ENCODE measurements at regions not wholly inside any gene's neighbourhood (a gene's known extent, or its start where the extent isn't known, plus 50 kb on each side); places are given as distances from the start of the nearest gene placed in this dataset.

DNA sequence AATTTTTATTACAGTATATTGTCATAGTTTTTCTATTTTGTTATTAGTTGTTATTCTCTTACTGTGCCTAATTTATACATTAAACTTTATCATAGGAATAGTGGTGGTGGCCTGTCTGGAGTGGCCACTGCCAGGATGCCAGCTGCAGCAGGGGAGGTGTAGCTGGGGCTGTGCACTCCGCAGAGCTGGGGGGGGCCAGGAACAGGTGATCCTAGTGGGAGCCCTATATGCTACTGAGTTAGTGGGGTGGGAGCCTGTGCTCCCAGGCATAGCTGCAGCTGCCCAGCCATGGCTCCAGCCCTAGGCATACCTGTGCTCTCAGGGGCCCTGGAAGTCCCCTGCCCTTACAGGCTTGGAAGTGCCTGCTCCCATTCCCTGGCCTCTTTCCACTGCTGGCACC is 638.1 kb upstream of the KCNMB2 start:
- no peak overlapping the region for H3K4me3 ChIP-seq
- TF ChIP-seq, protein P1, sequence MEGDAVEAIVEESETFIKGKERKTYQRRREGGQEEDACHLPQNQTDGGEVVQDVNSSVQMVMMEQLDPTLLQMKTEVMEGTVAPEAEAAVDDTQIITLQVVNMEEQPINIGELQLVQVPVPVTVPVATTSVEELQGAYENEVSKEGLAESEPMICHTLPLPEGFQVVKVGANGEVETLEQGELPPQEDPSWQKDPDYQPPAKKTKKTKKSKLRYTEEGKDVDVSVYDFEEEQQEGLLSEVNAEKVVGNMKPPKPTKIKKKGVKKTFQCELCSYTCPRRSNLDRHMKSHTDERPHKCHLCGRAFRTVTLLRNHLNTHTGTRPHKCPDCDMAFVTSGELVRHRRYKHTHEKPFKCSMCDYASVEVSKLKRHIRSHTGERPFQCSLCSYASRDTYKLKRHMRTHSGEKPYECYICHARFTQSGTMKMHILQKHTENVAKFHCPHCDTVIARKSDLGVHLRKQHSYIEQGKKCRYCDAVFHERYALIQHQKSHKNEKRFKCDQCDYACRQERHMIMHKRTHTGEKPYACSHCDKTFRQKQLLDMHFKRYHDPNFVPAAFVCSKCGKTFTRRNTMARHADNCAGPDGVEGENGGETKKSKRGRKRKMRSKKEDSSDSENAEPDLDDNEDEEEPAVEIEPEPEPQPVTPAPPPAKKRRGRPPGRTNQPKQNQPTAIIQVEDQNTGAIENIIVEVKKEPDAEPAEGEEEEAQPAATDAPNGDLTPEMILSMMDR (IDR thresholded peaks at IDR 0.05; ENCODE audit: low read depth, low read length) = no peak
- no peaks in the 10 kb centered on the region for H3K27me3 ChIP-seq
- no peaks in the 10 kb centered on the region for H3K36me3 ChIP-seq
- no peak for DNase-seq (ENCODE audit: low read depth in 1 of 2, low spot score in 1 of 2)
- H3K4me1 ChIP-seq (ENCODE audit: low read depth) = no peaks in the 10 kb centered on the region
- no peaks in the 10 kb centered on the region for H3K9me3 ChIP-seq (ENCODE audit: low read depth)
- no peak overlapping the region for H3K27ac ChIP-seq

DNA sequence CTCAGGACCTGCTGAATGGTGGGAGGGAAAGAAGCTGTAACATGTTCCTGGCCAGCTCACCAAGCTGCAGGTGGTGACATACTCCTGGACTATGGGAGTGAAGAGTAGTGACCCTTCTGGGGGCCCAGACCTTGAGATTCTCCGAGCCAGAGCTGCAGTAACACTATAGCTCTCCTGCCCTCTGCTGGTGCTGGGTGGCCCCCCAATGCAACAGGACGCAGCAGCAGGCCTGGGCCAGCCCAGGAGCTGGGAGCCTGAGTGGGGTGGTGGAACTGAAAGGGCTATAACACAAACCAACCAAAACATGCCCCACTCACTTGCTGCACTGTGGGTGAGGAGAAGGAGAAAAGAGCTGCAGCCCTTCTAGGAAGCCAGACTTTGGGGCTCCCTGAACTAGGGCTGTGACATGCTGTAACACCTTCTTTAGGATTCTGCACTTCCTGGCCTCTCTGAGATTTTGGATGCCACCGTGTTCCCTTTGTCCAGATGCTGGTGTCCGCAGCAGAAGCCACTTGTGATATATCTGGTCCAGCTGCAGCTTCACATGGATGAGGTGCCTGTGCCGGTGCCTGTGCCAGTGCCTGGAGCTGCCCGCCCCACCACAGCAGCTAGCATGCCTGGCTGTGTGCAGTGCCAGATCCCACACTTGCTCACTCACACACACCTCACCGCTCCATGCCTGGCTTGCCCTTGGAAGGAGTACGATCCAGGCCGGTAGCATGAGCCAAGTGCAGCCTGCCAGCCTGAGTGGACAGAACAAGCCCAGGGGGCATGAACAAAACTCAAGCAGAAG is 636.8 kb upstream of the KCNMB2 start:
- H3K27ac ChIP-seq = no peak overlapping the region
- no peaks in the 10 kb centered on the region for H3K4me1 ChIP-seq (ENCODE audit: low read depth)
- no peaks in the 10 kb centered on the region for H3K9me3 ChIP-seq (ENCODE audit: low read depth)
- H3K36me3 ChIP-seq = no peaks in the 10 kb centered on the region
- DNase-seq (ENCODE audit: low read depth in 1 of 2, low spot score in 1 of 2) = no peak
- TF ChIP-seq, protein P1 (IDR thresholded peaks at IDR 0.05; ENCODE audit: low read depth, low read length) = no peak
- no peak overlapping the region for H3K4me3 ChIP-seq
- no peaks in the 10 kb centered on the region for H3K27me3 ChIP-seq

DNA sequence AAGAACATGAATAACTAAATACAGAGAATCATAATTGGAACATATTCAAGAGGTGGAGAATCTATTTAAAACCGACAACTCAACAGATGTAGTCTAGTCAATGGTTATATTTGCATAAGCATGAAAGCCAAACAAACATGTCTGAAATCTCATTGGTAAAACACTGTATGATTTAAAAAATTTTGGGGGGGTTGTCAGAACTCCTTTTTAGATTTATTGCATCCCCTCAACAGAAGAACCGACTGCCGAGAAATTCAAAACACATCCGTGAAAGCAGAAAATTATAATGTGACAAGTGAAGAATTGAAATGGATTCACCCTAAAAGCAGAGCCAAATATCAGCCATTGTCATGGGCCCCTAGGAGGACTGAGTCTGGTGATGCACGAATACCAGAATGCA is 633.4 kb upstream of the KCNMB2 start:
- H3K4me3 ChIP-seq = no peak overlapping the region
- H3K9me3 ChIP-seq (ENCODE audit: low read depth) = no peaks in the 10 kb centered on the region
- DNase-seq (ENCODE audit: low read depth in 1 of 2, low spot score in 1 of 2) = no peak
- TF ChIP-seq, protein P1 (IDR thresholded peaks at IDR 0.05; ENCODE audit: low read depth, low read length) = no peak
- no peak overlapping the region for H3K27ac ChIP-seq
- no peaks in the 10 kb centered on the region for H3K27me3 ChIP-seq
- H3K4me1 ChIP-seq (ENCODE audit: low read depth) = no peaks in the 10 kb centered on the region
- H3K36me3 ChIP-seq = no peaks in the 10 kb centered on the region

DNA sequence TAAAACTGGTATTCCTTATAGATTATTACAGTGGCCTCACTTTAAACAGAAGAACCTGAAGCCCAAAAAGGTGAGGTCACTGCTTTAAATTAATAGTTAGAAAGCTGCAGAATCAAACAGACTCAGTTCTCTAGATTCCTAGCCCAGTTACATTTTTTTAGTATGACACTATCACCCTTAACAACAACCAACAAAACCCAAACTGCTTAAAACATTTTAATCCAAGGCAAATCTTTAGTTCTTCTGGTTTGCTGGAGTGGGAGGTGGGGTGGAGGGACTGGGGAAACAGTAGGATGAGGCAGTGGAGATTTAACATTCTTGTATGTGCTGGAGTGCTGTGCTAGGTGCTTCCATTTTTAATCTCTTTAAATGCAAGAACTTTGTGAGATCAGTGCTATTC is 631.6 kb upstream of the KCNMB2 start:
- no peak overlapping the region for H3K27ac ChIP-seq
- TF ChIP-seq, protein P1 (IDR thresholded peaks at IDR 0.05; ENCODE audit: low read depth, low read length) = no peak
- peak in 1 of 2 donors; percentile 49 for DNase-seq (ENCODE audit: low read depth in 1 of 2, low spot score in 1 of 2)

DNA sequence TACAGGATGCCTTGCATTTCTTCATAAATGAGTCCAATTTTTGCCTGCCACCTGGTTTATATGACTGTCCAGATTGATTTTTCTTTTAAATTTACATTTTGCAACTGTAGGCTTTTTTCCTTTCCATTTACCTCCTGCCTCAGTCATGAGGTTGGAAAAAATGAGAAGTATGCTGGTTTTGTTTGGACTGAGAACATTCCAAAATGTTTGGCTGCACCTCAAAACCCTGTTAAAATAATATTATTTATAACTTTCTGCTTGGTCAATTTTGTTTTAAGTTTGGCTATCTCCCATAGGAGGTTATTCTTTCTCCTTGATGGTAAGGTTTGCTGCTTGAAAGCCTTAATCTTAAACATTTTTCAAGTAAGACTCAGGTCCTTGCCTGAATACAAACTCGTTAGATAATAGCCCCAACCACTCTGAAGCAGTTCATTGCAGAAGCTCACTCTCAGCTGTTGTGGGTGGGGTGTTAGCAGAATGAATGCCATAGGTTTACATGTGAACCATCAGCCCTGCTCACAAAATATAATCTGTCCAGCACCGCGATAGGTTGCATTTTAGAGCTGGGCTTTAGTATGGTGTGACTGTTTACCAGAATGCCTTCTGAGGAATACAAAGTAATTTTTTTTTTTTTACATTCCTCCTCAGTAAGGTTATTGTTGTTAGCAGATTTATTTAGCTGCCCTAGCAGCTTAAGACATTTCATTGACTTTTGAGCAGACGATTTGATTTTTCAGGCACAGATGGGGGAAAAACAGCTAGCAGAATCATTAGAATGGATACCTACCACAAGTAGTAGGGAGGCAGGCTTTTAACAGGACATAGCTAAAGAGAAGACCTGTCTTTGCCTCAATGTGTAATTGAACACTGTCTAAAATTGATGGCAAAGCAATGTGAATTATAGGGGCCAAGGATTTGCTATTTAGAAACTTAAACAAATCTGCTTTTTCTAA is 630.8 kb upstream of the KCNMB2 start:
- Histone ChIP-seq H3K4me1 (ENCODE audit: low read depth) (no peaks in the 10 kb centered on the region), H3K9me3 (ENCODE audit: low read depth) (no peaks in the 10 kb centered on the region), H3K36me3 (no peaks in the 10 kb centered on the region), H3K27me3 (no peaks in the 10 kb centered on the region), H3K4me3 (no peak overlapping the region), H3K27ac (no peak overlapping the region)
- TF ChIP-seq, protein P1 (IDR thresholded peaks at IDR 0.05; ENCODE audit: low read depth, low read length) = no peak
- peak in 1 of 2 donors; percentile 93 for DNase-seq (ENCODE audit: low read depth in 1 of 2, low spot score in 1 of 2)

More for the DNA sequence above, 631.6 kb upstream of the KCNMB2 start:
- H3K4me1 ChIP-seq (ENCODE audit: low read depth) = no peaks in the 10 kb centered on the region
- no peaks in the 10 kb centered on the region for H3K36me3 ChIP-seq
- H3K9me3 ChIP-seq (ENCODE audit: low read depth) = no peaks in the 10 kb centered on the region
- H3K4me3 ChIP-seq = no peak overlapping the region
- H3K27me3 ChIP-seq = no peaks in the 10 kb centered on the region
